ENCODE measurements at regions not wholly inside any gene's neighbourhood (a gene's known extent, or its start where the extent isn't known, plus 50 kb on each side); places are given as distances from the start of the nearest gene placed in this dataset.

- RAD21 ChIA-PET (ENCODE audit: unreplicated experiment), result no interaction called here
- Histone ChIP-seq H3K27ac (ENCODE audit: control insufficient read depth, insufficient read depth) (no peak overlapping the region), H3K79me2 (ENCODE audit: control insufficient read depth, insufficient read depth, low read length) (no peaks in the 10 kb centered on the region), H3K4me3 (no peak overlapping the region), H3K9me3 (replicated peaks; ENCODE audit: control insufficient read depth, insufficient read depth, low read length) (no peaks in the 10 kb centered on the region), H4K20me1 (ENCODE audit: control insufficient read depth, insufficient read depth) (no peaks in the 10 kb centered on the region), H3K27me3 (replicated peaks in 1 of 2; ENCODE audit: control insufficient read depth in 2 of 2, insufficient read depth in 2 of 2, low read length in 1 of 2) (no peaks in the 10 kb centered on the region), H2AFZ (ENCODE audit: control insufficient read depth, low read depth, low read length) (no peak overlapping the region), H3K4me1 (ENCODE audit: control insufficient read depth, insufficient read depth, low read length) (no peaks in the 10 kb centered on the region), H3K36me3 (ENCODE audit: control insufficient read depth in 2 of 2, insufficient read depth in 2 of 2, low read length in 1 of 2) (no peaks in the 10 kb centered on the region), H3K9ac (ENCODE audit: control insufficient read depth, insufficient read depth, low read length) (no peak overlapping the region), H3K4me2 (ENCODE audit: control insufficient read depth, insufficient read depth) (no peak overlapping the region)
- DNase-seq (ENCODE audit: low read depth, low spot score) (no peak), FAIRE-seq (no peak), ATAC-seq (peak; percentile 46)
- BruUV-seq (replicated peaks), result no TSS peak
- WGBS (ENCODE audit: insufficient coverage, insufficient replicate concordance, low lambda C conversion rate, missing lambda C conversion rate), result 55% methylated on average over 3 of the region's 3 CpGs
- CTCF ChIA-PET, result no interaction called here
- SMC1A ChIA-PET (ENCODE audit: uncharacterized antibody, unreplicated experiment), result interaction anchor here (1.1 to 1.4 kb wide), 2 partner anchors 21 to 26 kb away, joined by 3 to 5 read pairs; no protein-coding TSS in a partner anchor
- in situ Hi-C loops (cut with MboI) (no loop called here), intact Hi-C loops (cut with micrococcal nuclease; ENCODE audit: unreplicated experiment) (no loop called here)
- POLR2A ChIA-PET, result no interaction called here
- TF ChIP-seq CUX1 (IDR thresholded peaks at IDR 0.05; ENCODE audit: insufficient replicate concordance, low read depth, low read length), result no peak
- TF ChIP-seq CEBPB (IDR thresholded peaks at IDR 0.05; ENCODE audit: borderline replicate concordance in 1 of 2, low read depth in 2 of 2, low read length in 2 of 2), result no peak
- TF ChIP-seq PML (IDR thresholded peaks at IDR 0.05; ENCODE audit: low read length), result no peak
- TF ChIP-seq CTCF (IDR thresholded peaks at IDR 0.05 in 2 of 3, conservative IDR thresholded peaks at IDR 0.05 in 1 of 3; ENCODE audit: control insufficient read depth in 2 of 3, extremely low read depth in 1 of 3, insufficient read depth in 1 of 3, low read depth in 3 of 3, low read length in 3 of 3), result no peak
- no peak for TF ChIP-seq ZBTB40 (IDR thresholded peaks at IDR 0.05; ENCODE audit: borderline replicate concordance)
- no peak for TF ChIP-seq RUNX3 (IDR thresholded peaks at IDR 0.05; ENCODE audit: low read length)
- no peak for TF ChIP-seq USF1 (IDR thresholded peaks at IDR 0.05; ENCODE audit: borderline replicate concordance, extremely low read length, insufficient read depth, low read depth, low read length)
- no peak for TF ChIP-seq MAX (IDR thresholded peaks at IDR 0.05; ENCODE audit: low read depth, low read length)
- no peak for TF ChIP-seq FOXM1 (IDR thresholded peaks at IDR 0.05; ENCODE audit: low read depth, low read length)
- no peak for TF ChIP-seq ATF3 (IDR thresholded peaks at IDR 0.05; ENCODE audit: borderline replicate concordance, extremely low read depth, low read depth, low read length)
Measured at GRCh38 chr6:146925846-146926245, 278.4 kb upstream of the STXBP5 start.

Measured in GM12878 (cell line).